ENCODE measurements at regions not wholly inside any gene's neighbourhood (a gene's known extent, or its start where the extent isn't known, plus 50 kb on each side); places are given as distances from the start of the nearest gene placed in this dataset.
"Not testable (repeated sequence)": the region's sequence is repeated elsewhere in the genome, so short reads cannot be mapped to it uniquely, and the experiment has no call there.

- Mint-ChIP-seq H3K4me3 (no peak overlapping the region), H3K36me3 (ENCODE audit: low read depth) (no peaks in the 10 kb centered on the region), H3K27me3 (ENCODE audit: low read depth) (peaks cover 6% of the 10 kb centered on the region), H3K4me1 (ENCODE audit: low read depth) (no peaks in the 10 kb centered on the region), H3K9me3 (no peaks in the 10 kb centered on the region), H3K27ac (no peak overlapping the region)
- intact Hi-C loops (cut with micrococcal nuclease): loop anchor here (2.0 to 5.0 kb wide), 2 partner anchors 82 to 595 kb away; no protein-coding TSS in a partner anchor
- no peak for DNase-seq
- CTCF ChIA-PET: interaction anchor here (0.7 to 4.6 kb wide), 10 partner anchors 9 to 375 kb away, joined by 3 to 42 read pairs (median 5); no protein-coding TSS in a partner anchor
Measured at GRCh38 chr1:172827301-172827700, 168.4 kb downstream of the FASLG start.

- Mint-ChIP-seq H3K4me1 (ENCODE audit: low read depth) (no peaks in the 10 kb centered on the region), H3K4me3 (no peak overlapping the region), H3K27ac (no peak overlapping the region), H3K36me3 (ENCODE audit: low read depth) (no peaks in the 10 kb centered on the region), H3K9me3 (no peaks in the 10 kb centered on the region), H3K27me3 (ENCODE audit: low read depth) (peaks cover 7% of the 10 kb centered on the region)
- no peak for DNase-seq
- CTCF ChIA-PET: interaction anchor here (0.8 to 4.6 kb wide), 7 partner anchors 36 to 375 kb away, joined by 3 to 42 read pairs (median 5); no protein-coding TSS in a partner anchor
- intact Hi-C loops (cut with micrococcal nuclease): loop anchor here (2.0 to 5.0 kb wide), 2 partner anchors 83 to 594 kb away; no protein-coding TSS in a partner anchor
Measured at GRCh38 chr1:172827841-172828240, 168.9 kb downstream of the FASLG start.

GRCh38 chr1:172832006-172832725, 173.3 kb downstream of the FASLG start:
- no peaks in the 10 kb centered on the region for H3K9me3 Mint-ChIP-seq

GRCh38 chr1:172833954-172834353, 175.1 kb downstream of the FASLG start:
- Mint-ChIP-seq H3K36me3 (ENCODE audit: low read depth) (no peaks in the 10 kb centered on the region), H3K4me1 (ENCODE audit: low read depth) (peaks cover 18% of the 10 kb centered on the region), H3K9me3 (no peaks in the 10 kb centered on the region), H3K4me3 (no peak overlapping the region), H3K27me3 (ENCODE audit: low read depth) (peaks cover 21% of the 10 kb centered on the region), H3K27ac (no peak overlapping the region)
- no peak for DNase-seq
- intact Hi-C loops (cut with micrococcal nuclease): loop anchor here (10.0 kb wide), 1 partner anchor 1321 kb away; the partner anchor contains the start of gene RABGAP1L
- CTCF ChIA-PET: no interaction called here

More at GRCh38 chr1:172832006-172832725, 173.3 kb downstream of the FASLG start:
- CTCF ChIA-PET: no interaction called here
- peaks cover 2% of the 10 kb centered on the region for H3K4me1 Mint-ChIP-seq (ENCODE audit: low read depth)
- no peak overlapping the region for H3K27ac Mint-ChIP-seq
- intact Hi-C loops (cut with micrococcal nuclease): loop anchor here (10.0 kb wide), 1 partner anchor 1323 kb away; the partner anchor contains the start of gene RABGAP1L
- H3K36me3 Mint-ChIP-seq (ENCODE audit: low read depth): no peaks in the 10 kb centered on the region
- H3K4me3 Mint-ChIP-seq: no peak overlapping the region
- peaks cover 21% of the 10 kb centered on the region for H3K27me3 Mint-ChIP-seq (ENCODE audit: low read depth)
- no peak for DNase-seq

GRCh38 chr1:172834609-172835008, 175.7 kb downstream of the FASLG start:
- intact Hi-C loops (cut with micrococcal nuclease): loop anchor here (5.0 to 10.0 kb wide), 2 partner anchors 573 to 1320 kb away; partner anchors contain the start of gene RABGAP1L

GRCh38 chr1:172835834-172836233, 176.9 kb downstream of the FASLG start:
- CTCF ChIA-PET: interaction anchor here (1.3 to 1.4 kb wide), 2 partner anchors 10 to 57 kb away, joined by 3 to 5 read pairs; no protein-coding TSS in a partner anchor
- H3K27ac Mint-ChIP-seq: no peak overlapping the region
- peaks cover 19% of the 10 kb centered on the region for H3K4me1 Mint-ChIP-seq (ENCODE audit: low read depth)
- intact Hi-C loops (cut with micrococcal nuclease): loop anchor here (5.0 to 10.0 kb wide), 2 partner anchors 571 to 1319 kb away; partner anchors contain the start of gene RABGAP1L
- no peaks in the 10 kb centered on the region for H3K9me3 Mint-ChIP-seq
- no peaks in the 10 kb centered on the region for H3K36me3 Mint-ChIP-seq (ENCODE audit: low read depth)
- no peak for DNase-seq
- peaks cover 17% of the 10 kb centered on the region for H3K27me3 Mint-ChIP-seq (ENCODE audit: low read depth)
- no peak overlapping the region for H3K4me3 Mint-ChIP-seq

More at GRCh38 chr1:172834609-172835008, 175.7 kb downstream of the FASLG start:
- H3K36me3 Mint-ChIP-seq (ENCODE audit: low read depth): no peaks in the 10 kb centered on the region
- CTCF ChIA-PET: no interaction called here
- peaks cover 21% of the 10 kb centered on the region for H3K27me3 Mint-ChIP-seq (ENCODE audit: low read depth)
- no peak overlapping the region for H3K4me3 Mint-ChIP-seq
- no peak for DNase-seq
- peaks cover 19% of the 10 kb centered on the region for H3K4me1 Mint-ChIP-seq (ENCODE audit: low read depth)
- no peaks in the 10 kb centered on the region for H3K9me3 Mint-ChIP-seq
- H3K27ac Mint-ChIP-seq: no peak overlapping the region

GRCh38 chr1:172837816-172838679, 179.1 kb downstream of the FASLG start:
- CTCF ChIA-PET: interaction anchor here (1.2 to 1.3 kb wide), 3 partner anchors 12 to 367 kb away, joined by 3 to 5 read pairs (median 4); no protein-coding TSS in a partner anchor
- Mint-ChIP-seq H3K4me3 (no peak overlapping the region), H3K9me3 (no peaks in the 10 kb centered on the region), H3K27ac (no peak overlapping the region), H3K36me3 (ENCODE audit: low read depth) (no peaks in the 10 kb centered on the region), H3K4me1 (ENCODE audit: low read depth) (peaks cover 19% of the 10 kb centered on the region), H3K27me3 (ENCODE audit: low read depth) (peaks cover 25% of the 10 kb centered on the region)
- intact Hi-C loops (cut with micrococcal nuclease): loop anchor here (1.0 to 10.0 kb wide), 18 partner anchors 19 to 1317 kb away; partner anchors contain the start of genes RABGAP1L and TNFSF4
- peak; percentile 46 for DNase-seq

- H3K9me3 Mint-ChIP-seq: no peaks in the 10 kb centered on the region
- intact Hi-C loops (cut with micrococcal nuclease): loop anchor here (1.0 to 10.0 kb wide), 18 partner anchors 19 to 1316 kb away; partner anchors contain the start of genes RABGAP1L and TNFSF4
- no peak for DNase-seq
- no peak overlapping the region for H3K27ac Mint-ChIP-seq
- H3K27me3 Mint-ChIP-seq (ENCODE audit: low read depth): peaks cover 27% of the 10 kb centered on the region
- H3K4me3 Mint-ChIP-seq: no peak overlapping the region
- no peaks in the 10 kb centered on the region for H3K36me3 Mint-ChIP-seq (ENCODE audit: low read depth)
- peaks cover 19% of the 10 kb centered on the region for H3K4me1 Mint-ChIP-seq (ENCODE audit: low read depth)
- CTCF ChIA-PET: interaction anchor here (1.2 to 1.3 kb wide), 2 partner anchors 13 to 96 kb away, joined by 4 to 5 read pairs; no protein-coding TSS in a partner anchor
Measured at GRCh38 chr1:172838680-172839313, 179.9 kb downstream of the FASLG start.

GRCh38 chr1:172839639-172840038, 180.7 kb downstream of the FASLG start:
- H3K27ac Mint-ChIP-seq; H3K9me3 Mint-ChIP-seq; H3K36me3 Mint-ChIP-seq (ENCODE audit: low read depth); H3K4me3 Mint-ChIP-seq; DNase-seq: not testable (repeated sequence)
- H3K4me1 Mint-ChIP-seq (ENCODE audit: low read depth): peaks cover 22% of the 10 kb centered on the region
- intact Hi-C loops (cut with micrococcal nuclease): loop anchor here (2.0 to 10.0 kb wide), 4 partner anchors 67 to 1315 kb away; partner anchors contain the start of gene RABGAP1L
- CTCF ChIA-PET: interaction anchor here (1.0 to 1.4 kb wide), 3 partner anchors 13 to 97 kb away, joined by 3 to 5 read pairs (median 3); no protein-coding TSS in a partner anchor
- H3K27me3 Mint-ChIP-seq (ENCODE audit: low read depth): peaks cover 27% of the 10 kb centered on the region

- no peak overlapping the region for H3K4me3 Mint-ChIP-seq
- H3K9me3 Mint-ChIP-seq: peaks cover 4% of the 10 kb centered on the region
- intact Hi-C loops (cut with micrococcal nuclease): no loop called here
- H3K27me3 Mint-ChIP-seq (ENCODE audit: low read depth): peaks cover 25% of the 10 kb centered on the region
- H3K27ac Mint-ChIP-seq: no peak overlapping the region
- no peak for DNase-seq
- no peaks in the 10 kb centered on the region for H3K36me3 Mint-ChIP-seq (ENCODE audit: low read depth)
- peaks cover 22% of the 10 kb centered on the region for H3K4me1 Mint-ChIP-seq (ENCODE audit: low read depth)
- CTCF ChIA-PET: interaction anchor here (0.7 to 1.0 kb wide), 3 partner anchors 89 to 359 kb away, joined by 3 to 4 read pairs (median 4); no protein-coding TSS in a partner anchor
Measured at GRCh38 chr1:172843444-172843843, 184.5 kb downstream of the FASLG start.

GRCh38 chr1:172845371-172845770, 186.5 kb downstream of the FASLG start:
- peaks cover 28% of the 10 kb centered on the region for H3K27me3 Mint-ChIP-seq (ENCODE audit: low read depth)
- intact Hi-C loops (cut with micrococcal nuclease): loop anchor here (1.0 kb wide), 1 partner anchor 22 kb away; no protein-coding TSS in a partner anchor
- no peak overlapping the region for H3K4me3 Mint-ChIP-seq
- DNase-seq: peak; percentile 89
- H3K9me3 Mint-ChIP-seq: peaks cover 4% of the 10 kb centered on the region
- peaks cover 16% of the 10 kb centered on the region for H3K4me1 Mint-ChIP-seq (ENCODE audit: low read depth)
- CTCF ChIA-PET: interaction anchor here (0.7 kb wide), 1 partner anchor 100 kb away, joined by 3 read pairs; no protein-coding TSS in a partner anchor
- H3K36me3 Mint-ChIP-seq (ENCODE audit: low read depth): no peaks in the 10 kb centered on the region
- H3K27ac Mint-ChIP-seq: peak overlapping the region; percentile 7
